ENCODE measurements at regions not wholly inside any gene's neighbourhood (a gene's known extent, or its start where the extent isn't known, plus 50 kb on each side); places are given as distances from the start of the nearest gene placed in this dataset.

DNA sequence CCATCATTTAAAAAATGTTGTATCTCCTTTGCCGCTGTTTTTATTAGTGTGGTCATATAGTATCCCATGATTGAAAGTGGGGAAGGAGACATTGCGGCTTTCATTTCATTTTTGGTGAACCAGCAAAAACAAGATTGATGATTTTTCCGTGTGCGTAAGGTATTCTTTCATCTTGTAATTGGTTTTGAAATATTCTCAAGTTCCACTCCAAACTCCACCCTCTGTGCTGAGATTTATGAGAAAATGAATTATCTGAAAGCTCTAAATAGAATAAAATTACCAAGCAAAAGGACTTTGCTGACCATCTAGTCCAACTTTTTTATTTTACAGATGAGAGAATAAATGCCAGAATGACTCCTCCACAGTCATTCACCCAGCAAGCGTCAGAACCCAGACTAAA, 103.1 kb upstream of the MPDZ start:
- Histone ChIP-seq H3K9ac (ENCODE audit: low read depth, low read length) (no peak overlapping the region), H3K9me3 (ENCODE audit: insufficient read depth, low read depth, low read length) (no peaks in the 10 kb centered on the region), H3K4me1 (ENCODE audit: insufficient read depth, low read length) (no peaks in the 10 kb centered on the region), H3K27me3 (ENCODE audit: insufficient read depth, low read length) (no peaks in the 10 kb centered on the region), H3K27ac (ENCODE audit: low read length) (no peak overlapping the region), H3K36me3 (ENCODE audit: insufficient read depth, low read depth, low read length) (no peaks in the 10 kb centered on the region), H3K4me3 (ENCODE audit: low read length) (no peak overlapping the region)

- Histone ChIP-seq H3K36me3 (ENCODE audit: insufficient read depth, low read depth, low read length) (no peaks in the 10 kb centered on the region), H3K4me3 (ENCODE audit: low read length) (no peak overlapping the region), H3K4me1 (ENCODE audit: insufficient read depth, low read length) (no peaks in the 10 kb centered on the region), H3K9ac (ENCODE audit: low read depth, low read length) (no peak overlapping the region), H3K27ac (ENCODE audit: low read length) (no peak overlapping the region), H3K9me3 (ENCODE audit: insufficient read depth, low read depth, low read length) (no peaks in the 10 kb centered on the region), H3K27me3 (ENCODE audit: insufficient read depth, low read length) (no peaks in the 10 kb centered on the region)
Measured at GRCh38 chr9:13380903-13381302, 101.4 kb upstream of the MPDZ start.

GRCh38 chr9:13378154-13378553, 98.7 kb upstream of the MPDZ start:
- H3K27me3 ChIP-seq (ENCODE audit: insufficient read depth, low read length): no peaks in the 10 kb centered on the region
- H3K9ac ChIP-seq (ENCODE audit: low read depth, low read length): no peak overlapping the region
- H3K27ac ChIP-seq (ENCODE audit: low read length): no peak overlapping the region
- H3K36me3 ChIP-seq (ENCODE audit: insufficient read depth, low read depth, low read length): no peaks in the 10 kb centered on the region
- no peaks in the 10 kb centered on the region for H3K4me1 ChIP-seq (ENCODE audit: insufficient read depth, low read length)
- H3K9me3 ChIP-seq (ENCODE audit: insufficient read depth, low read depth, low read length): no peaks in the 10 kb centered on the region
- no peak overlapping the region for H3K4me3 ChIP-seq (ENCODE audit: low read length)

DNA sequence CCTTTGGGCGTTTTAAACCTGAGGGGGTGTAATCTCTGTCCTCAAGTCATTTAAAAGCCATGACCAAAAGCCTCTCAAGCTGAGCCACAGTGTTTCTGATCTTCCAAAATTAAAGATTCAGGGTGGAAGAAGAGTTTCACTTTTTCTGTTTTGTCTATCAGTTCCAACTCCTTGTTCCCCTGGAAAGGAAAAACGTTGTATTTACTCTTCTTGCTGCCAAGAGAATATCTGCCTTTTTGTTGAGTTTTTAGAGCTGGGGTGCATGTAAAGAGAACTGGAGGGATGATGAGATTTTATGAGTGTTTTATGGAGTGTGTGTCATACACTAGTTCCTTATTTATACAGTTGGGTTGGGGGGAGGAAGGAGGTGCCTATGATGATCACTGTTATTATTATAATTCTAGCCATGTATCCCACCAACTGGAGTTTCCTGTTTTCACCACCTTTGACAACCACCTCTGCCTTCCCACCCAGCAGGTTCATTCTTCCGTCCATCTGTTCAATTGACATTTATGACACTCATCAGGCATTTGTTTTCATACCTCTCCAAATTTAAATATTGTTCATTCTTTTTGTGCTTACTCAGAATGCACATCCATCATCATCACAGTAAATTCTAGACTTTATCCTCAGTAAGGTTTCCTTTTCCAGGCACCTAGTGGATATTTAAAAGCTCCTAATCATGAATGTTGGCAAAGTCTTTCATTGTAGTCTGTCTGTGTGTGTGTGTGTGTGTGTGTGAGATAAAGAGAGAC, 97.9 kb upstream of the MPDZ start:
- no peak overlapping the region for H3K27ac ChIP-seq (ENCODE audit: low read length)
- H3K27me3 ChIP-seq (ENCODE audit: insufficient read depth, low read length): no peaks in the 10 kb centered on the region
- H3K9me3 ChIP-seq (ENCODE audit: insufficient read depth, low read depth, low read length): no peaks in the 10 kb centered on the region
- no peaks in the 10 kb centered on the region for H3K36me3 ChIP-seq (ENCODE audit: insufficient read depth, low read depth, low read length)
- no peak overlapping the region for H3K9ac ChIP-seq (ENCODE audit: low read depth, low read length)
- H3K4me3 ChIP-seq (ENCODE audit: low read length): no peak overlapping the region
- H3K4me1 ChIP-seq (ENCODE audit: insufficient read depth, low read length): no peaks in the 10 kb centered on the region

GRCh38 chr9:13372510-13372909, 93.0 kb upstream of the MPDZ start:
- no peaks in the 10 kb centered on the region for H3K27me3 ChIP-seq (ENCODE audit: insufficient read depth, low read length)
- H3K9me3 ChIP-seq (ENCODE audit: insufficient read depth, low read depth, low read length): no peaks in the 10 kb centered on the region
- H3K9ac ChIP-seq (ENCODE audit: low read depth, low read length): no peak overlapping the region
- no peaks in the 10 kb centered on the region for H3K36me3 ChIP-seq (ENCODE audit: insufficient read depth, low read depth, low read length)
- H3K4me3 ChIP-seq (ENCODE audit: low read length): no peak overlapping the region
- no peak overlapping the region for H3K27ac ChIP-seq (ENCODE audit: low read length)
- H3K4me1 ChIP-seq (ENCODE audit: insufficient read depth, low read length): peaks cover 9% of the 10 kb centered on the region; the same call in 1 of the 2 replicates

- Histone ChIP-seq H3K27me3 (ENCODE audit: insufficient read depth, low read length) (no peaks in the 10 kb centered on the region), H3K27ac (ENCODE audit: low read length) (no peak overlapping the region), H3K36me3 (ENCODE audit: insufficient read depth, low read depth, low read length) (no peaks in the 10 kb centered on the region), H3K9me3 (ENCODE audit: insufficient read depth, low read depth, low read length) (no peaks in the 10 kb centered on the region), H3K4me3 (ENCODE audit: low read length) (no peak overlapping the region), H3K4me1 (ENCODE audit: insufficient read depth, low read length) (peaks cover 19% of the 10 kb centered on the region; the same call in 1 of the 2 replicates), H3K9ac (ENCODE audit: low read depth, low read length) (no peak overlapping the region)
Measured at GRCh38 chr9:13369431-13369830, 89.9 kb upstream of the MPDZ start.

- Histone ChIP-seq H3K27me3 (ENCODE audit: insufficient read depth, low read length) (no peaks in the 10 kb centered on the region), H3K9me3 (ENCODE audit: insufficient read depth, low read depth, low read length) (no peaks in the 10 kb centered on the region), H3K27ac (ENCODE audit: low read length) (no peak overlapping the region), H3K4me3 (ENCODE audit: low read length) (no peak overlapping the region), H3K9ac (ENCODE audit: low read depth, low read length) (no peak overlapping the region), H3K36me3 (ENCODE audit: insufficient read depth, low read depth, low read length) (no peaks in the 10 kb centered on the region), H3K4me1 (ENCODE audit: insufficient read depth, low read length) (peaks cover 19% of the 10 kb centered on the region; the same call in 1 of the 2 replicates)
Measured at GRCh38 chr9:13367784-13368183, 88.3 kb upstream of the MPDZ start.

GRCh38 chr9:13364271-13365000, 84.9 kb upstream of the MPDZ start:
- no peaks in the 10 kb centered on the region for H3K36me3 ChIP-seq (ENCODE audit: insufficient read depth, low read depth, low read length)
- H3K9ac ChIP-seq (ENCODE audit: low read depth, low read length): no peak overlapping the region
- H3K27me3 ChIP-seq (ENCODE audit: insufficient read depth, low read length): no peaks in the 10 kb centered on the region
- no peak overlapping the region for H3K4me3 ChIP-seq (ENCODE audit: low read length)
- H3K27ac ChIP-seq (ENCODE audit: low read length): no peak overlapping the region
- peaks cover 19% of the 10 kb centered on the region; the same call in 1 of the 2 replicates for H3K4me1 ChIP-seq (ENCODE audit: insufficient read depth, low read length)
- H3K9me3 ChIP-seq (ENCODE audit: insufficient read depth, low read depth, low read length): no peaks in the 10 kb centered on the region

DNA sequence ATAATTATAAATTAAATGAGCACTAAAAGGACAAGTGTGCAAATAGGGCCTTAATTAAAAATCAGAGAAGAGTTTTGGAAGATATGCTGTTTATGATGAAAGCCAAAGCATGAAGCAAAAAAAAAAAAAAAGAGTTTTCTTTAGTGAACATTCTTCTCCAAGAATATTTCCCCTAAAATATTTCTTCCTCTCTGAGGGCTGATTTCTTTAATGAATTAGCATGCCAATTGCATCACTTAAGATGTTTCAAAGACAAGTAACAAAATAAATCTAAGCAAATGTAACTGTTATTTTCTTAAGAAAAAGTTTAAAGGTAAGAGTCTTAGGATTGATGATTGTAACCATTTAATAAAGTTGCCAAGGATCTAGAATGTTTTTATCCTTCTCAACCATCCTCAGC, 81.6 kb upstream of the MPDZ start:
- no peak overlapping the region for H3K9ac ChIP-seq (ENCODE audit: low read depth, low read length)

DNA sequence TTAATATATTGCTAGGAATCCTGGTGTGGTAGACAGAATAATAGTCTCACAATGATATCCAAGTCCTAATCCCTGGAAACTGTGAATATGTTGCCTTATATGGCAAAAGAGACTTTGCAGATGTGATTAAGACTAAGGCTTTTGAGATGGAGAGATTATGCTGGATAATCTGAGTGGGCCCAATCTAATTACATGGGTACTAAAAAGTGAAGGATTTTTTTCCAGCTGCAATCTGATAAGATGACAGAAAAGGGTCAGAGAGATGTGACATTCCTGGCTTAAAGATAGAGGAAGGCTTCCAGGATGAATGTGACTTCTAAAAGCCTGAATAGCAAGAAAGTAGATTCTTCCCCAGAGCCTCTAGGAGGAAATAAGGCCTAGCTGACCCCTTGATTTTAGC, 80.7 kb upstream of the MPDZ start:
- Histone ChIP-seq H3K4me3 (ENCODE audit: low read length) (no peak overlapping the region), H3K27me3 (ENCODE audit: insufficient read depth, low read length) (no peaks in the 10 kb centered on the region), H3K9ac (ENCODE audit: low read depth, low read length) (no peak overlapping the region), H3K4me1 (ENCODE audit: insufficient read depth, low read length) (peaks cover 3% of the 10 kb centered on the region; the same call in 1 of the 2 replicates), H3K27ac (ENCODE audit: low read length) (no peak overlapping the region), H3K36me3 (ENCODE audit: insufficient read depth, low read depth, low read length) (no peaks in the 10 kb centered on the region), H3K9me3 (ENCODE audit: insufficient read depth, low read depth, low read length) (no peaks in the 10 kb centered on the region)

More for the DNA sequence above, 81.6 kb upstream of the MPDZ start:
- Histone ChIP-seq H3K27ac (ENCODE audit: low read length) (no peak overlapping the region), H3K4me1 (ENCODE audit: insufficient read depth, low read length) (peaks cover 6% of the 10 kb centered on the region; the same call in 1 of the 2 replicates), H3K4me3 (ENCODE audit: low read length) (no peak overlapping the region), H3K36me3 (ENCODE audit: insufficient read depth, low read depth, low read length) (no peaks in the 10 kb centered on the region), H3K27me3 (ENCODE audit: insufficient read depth, low read length) (no peaks in the 10 kb centered on the region), H3K9me3 (ENCODE audit: insufficient read depth, low read depth, low read length) (no peaks in the 10 kb centered on the region)

DNA sequence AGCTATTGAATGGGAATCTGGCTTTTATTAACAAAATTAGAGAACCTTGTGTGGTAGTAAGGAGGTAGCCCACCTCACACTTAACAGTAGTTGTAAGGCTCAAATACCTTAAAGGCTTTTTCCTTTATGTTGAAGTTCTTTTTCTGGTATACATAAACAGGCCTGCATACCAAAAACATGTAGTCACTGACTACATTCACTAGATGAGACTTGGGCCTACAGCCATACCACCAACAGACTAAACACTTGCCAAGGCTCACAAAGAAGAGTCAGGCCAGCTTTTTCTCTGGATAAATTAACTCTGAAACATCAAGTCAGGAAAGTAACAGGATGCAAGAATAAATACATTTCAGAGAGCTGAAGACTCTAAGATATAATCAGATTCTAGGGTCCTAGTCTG, 78.6 kb upstream of the MPDZ start:
- H3K9me3 ChIP-seq (ENCODE audit: insufficient read depth, low read depth, low read length): no peaks in the 10 kb centered on the region

GRCh38 chr9:13354733-13355132, 75.2 kb upstream of the MPDZ start:
- no peaks in the 10 kb centered on the region for H3K9me3 ChIP-seq (ENCODE audit: insufficient read depth, low read depth, low read length)
- H3K4me3 ChIP-seq (ENCODE audit: low read length): no peak overlapping the region

More for the DNA sequence above, 78.6 kb upstream of the MPDZ start:
- Histone ChIP-seq H3K4me3 (ENCODE audit: low read length) (no peak overlapping the region), H3K4me1 (ENCODE audit: insufficient read depth, low read length) (no peaks in the 10 kb centered on the region), H3K36me3 (ENCODE audit: insufficient read depth, low read depth, low read length) (no peaks in the 10 kb centered on the region), H3K9ac (ENCODE audit: low read depth, low read length) (no peak overlapping the region), H3K27me3 (ENCODE audit: insufficient read depth, low read length) (no peaks in the 10 kb centered on the region), H3K27ac (ENCODE audit: low read length) (no peak overlapping the region)

More at GRCh38 chr9:13354733-13355132, 75.2 kb upstream of the MPDZ start:
- no peak overlapping the region for H3K9ac ChIP-seq (ENCODE audit: low read depth, low read length)
- no peaks in the 10 kb centered on the region for H3K36me3 ChIP-seq (ENCODE audit: insufficient read depth, low read depth, low read length)
- no peaks in the 10 kb centered on the region for H3K4me1 ChIP-seq (ENCODE audit: insufficient read depth, low read length)
- H3K27me3 ChIP-seq (ENCODE audit: insufficient read depth, low read length): no peaks in the 10 kb centered on the region
- H3K27ac ChIP-seq (ENCODE audit: low read length): no peak overlapping the region
